ENCODE measurements at regions not wholly inside any gene's neighbourhood (a gene's known extent, or its start where the extent isn't known, plus 50 kb on each side); places are given as distances from the start of the nearest gene placed in this dataset.

GRCh38 chr3:18901571-18901970 lies 246.7 kb upstream of the KCNH8 start:
- TF ChIP-seq CTCF (optimal IDR thresholded peaks at IDR 0.05 in 1 of 3, IDR thresholded peaks at IDR 0.05 in 1 of 3, conservative IDR thresholded peaks at IDR 0.05 in 1 of 3; ENCODE audit: extremely low read depth in 1 of 3, insufficient read depth in 2 of 3, low read length in 3 of 3) (no peak), EZH2 (IDR thresholded peaks at IDR 0.05; ENCODE audit: low read length) (no peak)

Measured in keratinocyte (primary cell).